ENCODE measurements at regions not wholly inside any gene's neighbourhood (a gene's known extent, or its start where the extent isn't known, plus 50 kb on each side); places are given as distances from the start of the nearest gene placed in this dataset.

DNA sequence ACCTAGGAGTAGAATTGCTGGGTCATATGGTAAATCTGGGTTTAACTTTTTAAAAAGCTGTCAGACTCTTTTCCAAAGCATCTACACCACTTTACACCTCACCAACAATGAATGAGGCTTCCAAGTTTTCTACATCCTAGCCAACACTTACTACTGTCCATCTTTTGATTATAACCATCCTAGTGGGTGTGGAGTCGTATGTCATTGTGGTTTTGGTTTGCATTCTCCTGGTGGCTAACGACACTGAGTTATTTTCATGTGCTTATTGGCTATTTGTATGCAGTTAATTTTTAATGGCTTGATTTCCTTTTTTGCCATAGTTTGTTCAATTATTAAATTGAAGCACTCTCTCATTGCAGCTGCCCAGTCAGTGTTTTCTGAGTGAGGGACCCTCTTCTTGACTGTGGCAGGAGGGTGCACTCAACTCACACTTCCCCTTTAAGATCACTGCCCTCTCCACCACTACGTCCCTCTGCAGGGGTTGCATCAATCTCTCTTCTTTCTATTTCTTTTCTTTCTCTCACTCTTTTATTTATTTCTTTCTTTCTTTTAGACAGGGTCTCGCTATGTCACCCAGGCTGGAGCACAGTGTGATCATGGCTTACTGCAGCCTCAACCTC is 182.3 kb downstream of the C9orf152 start:
- H3K27ac ChIP-seq: no peak overlapping the region
- TF ChIP-seq ZFX (IDR thresholded peaks at IDR 0.05) (no peak), CTCF (conservative IDR thresholded peaks at IDR 0.05) (no peak)

DNA sequence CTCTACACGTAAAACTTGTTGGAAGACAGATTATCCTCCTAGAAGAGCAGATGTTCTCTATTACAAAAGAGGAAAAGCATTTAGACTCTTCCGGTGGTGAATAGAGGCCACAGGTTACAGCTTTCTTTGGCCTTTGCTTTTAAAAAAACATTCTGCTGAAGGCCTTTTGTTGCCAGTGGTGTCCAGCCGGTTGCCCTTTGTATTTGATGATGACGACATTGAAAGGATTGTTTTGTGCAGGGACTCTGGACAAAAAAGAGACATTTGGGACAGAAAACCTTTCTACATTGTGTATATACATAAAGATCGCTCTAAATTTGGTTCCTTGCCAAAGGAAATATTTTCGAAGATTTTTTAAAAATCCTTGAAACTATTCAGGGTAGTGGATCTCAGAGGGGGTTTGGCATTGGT is 180.3 kb downstream of the C9orf152 start:
- TF ChIP-seq CTCF (conservative IDR thresholded peaks at IDR 0.05): no peak
- TF ChIP-seq ZFX (IDR thresholded peaks at IDR 0.05): no peak
- no peak overlapping the region for H3K27ac ChIP-seq

DNA sequence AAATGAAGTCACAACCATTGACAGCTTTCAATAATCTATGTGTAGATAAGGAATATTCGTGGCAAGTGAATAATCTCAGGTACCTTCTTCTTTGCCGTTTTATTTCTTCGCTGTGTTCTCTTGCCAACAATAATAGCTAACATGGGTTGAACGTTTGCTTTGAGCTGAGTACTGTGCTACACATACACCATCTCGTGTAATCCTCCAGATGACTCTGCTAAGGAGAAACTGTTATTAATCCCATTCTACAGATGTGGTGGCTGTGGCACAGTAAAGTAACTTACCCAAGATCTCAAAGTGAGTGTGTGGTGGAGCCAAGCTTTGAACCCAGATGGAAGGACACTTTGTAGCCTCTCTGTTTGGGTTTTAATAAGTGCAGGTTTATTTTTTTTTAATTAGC is 179.7 kb downstream of the C9orf152 start:
- TF ChIP-seq ZFX (IDR thresholded peaks at IDR 0.05) (no peak), CTCF (conservative IDR thresholded peaks at IDR 0.05) (no peak)
- H3K27ac ChIP-seq: no peak overlapping the region

GRCh38 chr9:110028676-110029075 is 179.3 kb downstream of the C9orf152 start:
- H3K27ac ChIP-seq: no peak overlapping the region
- TF ChIP-seq ZFX (IDR thresholded peaks at IDR 0.05) (no peak), CTCF (conservative IDR thresholded peaks at IDR 0.05) (no peak)

DNA sequence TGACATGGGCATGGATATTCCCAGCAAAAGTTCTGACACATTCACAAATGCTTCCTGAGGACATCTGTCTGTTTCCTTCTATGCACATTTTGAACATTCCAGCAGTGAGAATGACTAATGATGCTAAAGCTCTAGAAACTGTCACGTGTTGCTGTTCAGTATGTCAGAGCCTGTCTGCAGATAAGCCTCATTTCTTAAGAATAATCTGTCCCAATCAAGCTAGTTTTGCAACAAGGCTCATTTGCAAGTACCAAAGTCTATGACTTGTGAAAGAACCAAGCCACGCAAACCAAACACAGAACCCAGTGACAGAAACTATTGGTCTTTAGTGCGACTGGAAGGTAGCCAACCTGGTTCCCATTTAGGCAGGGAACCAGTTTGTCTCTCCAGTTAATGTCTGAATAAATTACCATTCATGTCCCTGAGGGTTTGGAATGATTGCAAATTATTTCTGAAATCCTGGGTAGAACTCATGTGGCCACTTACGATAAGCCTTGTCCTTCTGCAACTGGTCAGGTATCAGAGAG is 178.5 kb downstream of the C9orf152 start:
- H3K27ac ChIP-seq: no peak overlapping the region
- no peak for TF ChIP-seq CTCF (conservative IDR thresholded peaks at IDR 0.05)
- no peak for TF ChIP-seq ZFX (IDR thresholded peaks at IDR 0.05)

DNA sequence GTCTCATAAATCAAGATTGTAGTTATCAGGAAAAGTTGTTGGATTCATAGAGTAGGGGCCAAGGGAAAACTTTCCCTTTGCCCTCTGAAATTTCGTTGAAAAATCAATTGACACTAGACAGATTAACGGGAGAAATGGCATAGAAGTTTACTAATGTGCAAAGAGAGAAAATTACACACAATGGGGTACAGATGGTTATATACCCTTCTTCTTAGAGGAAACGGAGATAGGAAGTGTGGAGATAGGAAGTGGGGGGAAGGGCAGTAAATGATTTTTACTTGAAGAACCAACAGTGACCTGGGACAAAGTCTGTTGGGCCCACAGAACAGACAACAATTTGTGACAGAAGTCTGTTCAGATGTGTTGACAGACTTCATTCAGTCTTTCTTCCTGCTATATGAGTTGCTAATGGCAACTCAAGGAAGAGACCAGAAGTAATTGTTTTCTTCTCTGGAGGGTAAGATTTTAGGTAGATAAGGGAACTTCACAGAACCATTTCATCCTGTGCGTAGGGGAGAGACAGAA is 177.9 kb downstream of the C9orf152 start:
- TF ChIP-seq ZFX (IDR thresholded peaks at IDR 0.05) (no peak), CTCF (conservative IDR thresholded peaks at IDR 0.05) (no peak)
- no peak overlapping the region for H3K27ac ChIP-seq

GRCh38 chr9:110030632-110031031 is 177.3 kb downstream of the C9orf152 start:
- TF ChIP-seq CTCF (conservative IDR thresholded peaks at IDR 0.05) (no peak), ZFX (IDR thresholded peaks at IDR 0.05) (no peak)
- no peak overlapping the region for H3K27ac ChIP-seq
